H9 (cell line): ENCODE measurements at regions not wholly inside any gene's neighbourhood (a gene's known extent, or its start where the extent isn't known, plus 50 kb on each side); places are given as distances from the start of the nearest gene placed in this dataset.

Experiments
- DNase-seq: peaks from one replicate; pipeline ENCODE4 v3.0.0-alpha.2; 2017
- H2AFZ ChIP-seq: one replicate; pipeline ENCODE4 v1.6.1; 2013; ENCODE audit warnings: mild to moderate bottlenecking, low read length, control low read depth, moderate library complexity
- H2AK5ac ChIP-seq: 2 replicates; pipeline ENCODE4 v1.6.1; 2013; ENCODE audit warnings: low read length, control low read depth, mixed read lengths; ENCODE audit not compliant: insufficient read length
- H2BK120ac ChIP-seq: one replicate; pipeline ENCODE4 v1.6.1; 2013; ENCODE audit warnings: low read depth, mild to moderate bottlenecking, low read length, control low read depth, inconsistent platforms; ENCODE audit not compliant: poor library complexity, severe bottlenecking
- H2BK12ac ChIP-seq: 2 replicates; pipeline ENCODE4 v1.6.1; 2013; ENCODE audit warnings: low read length, control low read depth, mixed read lengths, low read depth; ENCODE audit not compliant: insufficient read length
- H2BK15ac ChIP-seq: 2 replicates; pipeline ENCODE4 v1.6.1; 2013; ENCODE audit warnings: low read depth, low read length, control low read depth
- H2BK20ac ChIP-seq: one replicate; pipeline ENCODE4 v1.6.1; 2013; ENCODE audit warnings: low read depth, mild to moderate bottlenecking, low read length, control low read depth, inconsistent platforms; ENCODE audit not compliant: poor library complexity, severe bottlenecking
- H2BK5ac ChIP-seq: 2 replicates; pipeline ENCODE4 v1.6.1; 2013; ENCODE audit warnings: low read length, control low read depth, mixed read lengths; ENCODE audit not compliant: insufficient read length
- H3K14ac ChIP-seq: 2 replicates; pipeline ENCODE4 v1.6.1; 2013; ENCODE audit warnings: low read length, control low read depth; ENCODE audit not compliant: insufficient read depth
- H3K18ac ChIP-seq: 2 replicates; pipeline ENCODE4 v1.6.1; 2013; ENCODE audit warnings: low read depth, mild to moderate bottlenecking, mixed read lengths, low read length, control low read depth; ENCODE audit not compliant: insufficient read length
- H3K23ac ChIP-seq: 2 replicates; pipeline ENCODE4 v1.6.1; 2013; ENCODE audit warnings: low read length, control low read depth, mixed read lengths, low read depth; ENCODE audit not compliant: insufficient read length
- H3K23me2 ChIP-seq: 2 replicates; pipeline ENCODE4 v1.6.1; 2013; ENCODE audit warnings: low read depth, mild to moderate bottlenecking, mixed read lengths, low read length, control low read depth; ENCODE audit not compliant: insufficient read length, poor library complexity, severe bottlenecking
- H3K27ac ChIP-seq: 2 replicates; pipeline ENCODE4 v1.5.1; 2013; ENCODE audit warnings: low read length, control low read depth, mixed read lengths, low read depth; ENCODE audit not compliant: insufficient read length
- H3K27me3 ChIP-seq: 2 replicates; pipeline ENCODE4 v1.6.1; 2013; ENCODE audit warnings: low read length, control low read depth, inconsistent platforms; ENCODE audit not compliant: insufficient read depth
- H3K4ac ChIP-seq: 2 replicates; pipeline ENCODE4 v1.6.1; 2013; ENCODE audit warnings: low read depth, mild to moderate bottlenecking, control low read depth, inconsistent platforms, low read length, moderate library complexity
- H3K4me1 ChIP-seq: 2 replicates; pipeline ENCODE4 v1.6.1; 2013; ENCODE audit warnings: low read length, control low read depth, inconsistent platforms; ENCODE audit not compliant: insufficient read depth
- H3K4me2 ChIP-seq: 2 replicates; pipeline ENCODE4 v1.6.1; 2013; ENCODE audit warnings: low read length, control low read depth, mixed read lengths; ENCODE audit not compliant: insufficient read length, insufficient read depth
- H3K56ac ChIP-seq: 2 replicates; pipeline ENCODE4 v1.6.1; 2013; ENCODE audit warnings: low read depth, mild to moderate bottlenecking, mixed read lengths, low read length, control low read depth; ENCODE audit not compliant: insufficient read length
- H3K79me1 ChIP-seq: 2 replicates; pipeline ENCODE4 v1.6.1; 2013; ENCODE audit warnings: low read depth, mild to moderate bottlenecking, moderate library complexity, low read length, control low read depth, inconsistent platforms; ENCODE audit not compliant: insufficient read depth, poor library complexity, severe bottlenecking
- H3K79me2 ChIP-seq: 2 replicates; pipeline ENCODE4 v1.6.1; 2013; ENCODE audit warnings: low read length, control low read depth, inconsistent platforms; ENCODE audit not compliant: insufficient read depth
- H3K9ac ChIP-seq: 2 replicates; pipeline ENCODE4 v1.6.1; 2013; ENCODE audit warnings: low read length, control low read depth, mixed read lengths; ENCODE audit not compliant: insufficient read length; ENCODE audit errors: extremely low read depth
- H3K9me3 ChIP-seq: one replicate; pipeline ENCODE4 v1.6.1; 2013; ENCODE audit warnings: low read depth, low read length, inconsistent platforms; ENCODE audit not compliant: control insufficient read depth
- H3T11ph ChIP-seq: one replicate; pipeline ENCODE4 v1.6.1; 2013; ENCODE audit warnings: mild to moderate bottlenecking, low read length, control low read depth, inconsistent platforms
- H4K20me1 ChIP-seq: one replicate; pipeline ENCODE4 v1.6.1; 2013; ENCODE audit not compliant: control insufficient read depth, insufficient read length, insufficient read depth
- H4K5ac ChIP-seq: 2 replicates; pipeline ENCODE4 v1.6.1; 2013; ENCODE audit warnings: low read depth, mild to moderate bottlenecking, mixed read lengths, low read length, control low read depth; ENCODE audit not compliant: insufficient read length
- H4K8ac ChIP-seq: replicated peaks from 2 replicates; pipeline ENCODE4 v1.6.1; 2013; ENCODE audit warnings: low read length, control low read depth, mixed read lengths, low read depth; ENCODE audit not compliant: insufficient read length
- H4K91ac ChIP-seq: 2 replicates; pipeline ENCODE4 v1.6.1; 2013; ENCODE audit warnings: low read depth, mild to moderate bottlenecking, moderate library complexity, mixed read lengths, low read length, control low read depth; ENCODE audit not compliant: insufficient read length
- H3K27ac Mint-ChIP-seq, 3 experiments: 2 replicates in 2 of 3; 3 replicates in 1 of 3; pipeline ENCODE4 v1.8.0; 2020 to 2021; ENCODE audit warnings: mixed read lengths in 3 of 3, mild to moderate bottlenecking in 1 of 3, moderate library complexity in 1 of 3
- H3K27me3 Mint-ChIP-seq: 2 replicates; pipeline ENCODE4 v1.8.0; 2021; ENCODE audit warnings: low read depth, mild to moderate bottlenecking, moderate library complexity, mixed read lengths
- H3K36me3 Mint-ChIP-seq, 3 experiments: 2 replicates in 2 of 3; 3 replicates in 1 of 3; pipeline ENCODE4 v1.8.0; 2020 to 2021; ENCODE audit warnings: low read depth in 3 of 3, mixed read lengths in 3 of 3; ENCODE audit not compliant: insufficient read depth in 1 of 3
- H3K4me1 Mint-ChIP-seq, 2 experiments: 2 replicates each; pipeline ENCODE4 v1.8.0; 2020; ENCODE audit warnings: mixed read lengths in 2 of 2
- H3K4me3 Mint-ChIP-seq, 2 experiments: 2 replicates in 1 of 2; 3 replicates in 1 of 2; pipeline ENCODE4 v1.8.0; 2020 to 2021; ENCODE audit warnings: mild to moderate bottlenecking in 2 of 2, mixed read lengths in 2 of 2, moderate library complexity in 1 of 2
- H3K9me3 Mint-ChIP-seq, 2 experiments: 2 replicates in 1 of 2; 3 replicates in 1 of 2; pipeline ENCODE4 v1.8.0; 2020; ENCODE audit warnings: mild to moderate bottlenecking in 2 of 2, mixed read lengths in 2 of 2, moderate library complexity in 1 of 2
- WGBS: extraction: QIAGEN DNeasy Blood & Tissue Kit; methylation state at CpG from one replicate; pipeline ENCODE4 v1.1.7; 2013; ENCODE audit warnings: missing lambda C conversion rate, low lambda C conversion rate, mixed read lengths; ENCODE audit not compliant: insufficient read length; ENCODE audit errors: extremely low coverage; 5-methylcytosine and 5-hydroxymethylcytosine counted together
- TF ChIP-seq, protein P1 (sequence below): fragments of 200-600 bp; sonication (generic); conservative IDR thresholded peaks from 3 replicates; pipeline ENCODE4 v1.8.0; 2021; ENCODE audit warnings: antibody characterized with exemption, mild to moderate bottlenecking

DNA sequence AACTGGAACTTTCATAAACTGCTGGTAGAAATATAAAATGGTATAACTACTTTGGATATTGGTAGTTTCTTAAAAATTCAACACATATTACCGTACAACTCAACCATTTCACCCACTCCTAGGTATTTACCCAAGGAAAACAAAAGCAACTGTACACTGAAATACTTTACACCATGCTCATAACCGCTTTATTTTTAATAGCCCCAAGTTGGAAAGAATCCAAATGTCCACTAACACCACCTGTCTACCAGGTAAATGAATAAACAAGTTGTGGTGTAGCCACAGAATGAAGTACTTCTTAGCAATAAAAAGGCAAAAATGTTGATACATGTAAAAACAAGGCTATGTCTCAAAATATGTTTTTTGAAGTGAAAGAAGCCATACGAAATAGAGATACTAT lies 215.9 kb upstream of the PEX5L start:
- H3K9me3 ChIP-seq = no peaks in the 10 kb centered on the region
- no peak overlapping the region for H3K56ac ChIP-seq
- H3K27me3 Mint-ChIP-seq = no peaks in the 10 kb centered on the region
- H4K8ac ChIP-seq = no peak overlapping the region
- H3K23me2 ChIP-seq = no peaks in the 10 kb centered on the region
- H4K91ac ChIP-seq = no peak overlapping the region
- H2BK15ac ChIP-seq = no peak overlapping the region
- no peaks in the 10 kb centered on the region for H4K20me1 ChIP-seq
- H3T11ph ChIP-seq = no peak overlapping the region
- no CpG with 5 or more reads among the region's 3 CpGs for WGBS
- no peaks in the 10 kb centered on the region for H3K79me2 ChIP-seq
- no peak overlapping the region for H3K27ac ChIP-seq
- H3K4me2 ChIP-seq = no peak overlapping the region
- H2BK120ac ChIP-seq = no peak overlapping the region
- TF ChIP-seq, protein P1, sequence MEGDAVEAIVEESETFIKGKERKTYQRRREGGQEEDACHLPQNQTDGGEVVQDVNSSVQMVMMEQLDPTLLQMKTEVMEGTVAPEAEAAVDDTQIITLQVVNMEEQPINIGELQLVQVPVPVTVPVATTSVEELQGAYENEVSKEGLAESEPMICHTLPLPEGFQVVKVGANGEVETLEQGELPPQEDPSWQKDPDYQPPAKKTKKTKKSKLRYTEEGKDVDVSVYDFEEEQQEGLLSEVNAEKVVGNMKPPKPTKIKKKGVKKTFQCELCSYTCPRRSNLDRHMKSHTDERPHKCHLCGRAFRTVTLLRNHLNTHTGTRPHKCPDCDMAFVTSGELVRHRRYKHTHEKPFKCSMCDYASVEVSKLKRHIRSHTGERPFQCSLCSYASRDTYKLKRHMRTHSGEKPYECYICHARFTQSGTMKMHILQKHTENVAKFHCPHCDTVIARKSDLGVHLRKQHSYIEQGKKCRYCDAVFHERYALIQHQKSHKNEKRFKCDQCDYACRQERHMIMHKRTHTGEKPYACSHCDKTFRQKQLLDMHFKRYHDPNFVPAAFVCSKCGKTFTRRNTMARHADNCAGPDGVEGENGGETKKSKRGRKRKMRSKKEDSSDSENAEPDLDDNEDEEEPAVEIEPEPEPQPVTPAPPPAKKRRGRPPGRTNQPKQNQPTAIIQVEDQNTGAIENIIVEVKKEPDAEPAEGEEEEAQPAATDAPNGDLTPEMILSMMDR = no peak
- no peak overlapping the region for H2BK5ac ChIP-seq
- no peaks in the 10 kb centered on the region for H3K79me1 ChIP-seq
- H2AK5ac ChIP-seq = no peak overlapping the region
- H3K27ac Mint-ChIP-seq = no peak overlapping the region
- no peak for DNase-seq
- H3K4ac ChIP-seq = no peak overlapping the region
- H3K4me3 Mint-ChIP-seq = no peak overlapping the region
- no peak overlapping the region for H3K9ac ChIP-seq
- no peak overlapping the region for H4K5ac ChIP-seq
- H3K23ac ChIP-seq = no peak overlapping the region
- H3K27me3 ChIP-seq = no peaks in the 10 kb centered on the region
- no peaks in the 10 kb centered on the region for H3K4me1 ChIP-seq
- peaks cover 1 to 5% of the 10 kb centered on the region in 2 experiments for H3K4me1 Mint-ChIP-seq
- no peak overlapping the region for H3K18ac ChIP-seq
- H2BK20ac ChIP-seq = no peak overlapping the region
- H2AFZ ChIP-seq = no peak overlapping the region
- H2BK12ac ChIP-seq = no peak overlapping the region
- no peak overlapping the region for H3K14ac ChIP-seq
- H3K9me3 Mint-ChIP-seq = peaks cover 0 to 6% of the 10 kb centered on the region in 2 experiments; a peak in 2 of 5 replicates
- H3K36me3 Mint-ChIP-seq = peaks cover 0 to 6% (median 0%) of the 10 kb centered on the region in 3 experiments; a peak in 2 of 7 replicates
